ENCODE measurements at regions not wholly inside any gene's neighbourhood (a gene's known extent, or its start where the extent isn't known, plus 50 kb on each side); places are given as distances from the start of the nearest gene placed in this dataset.

- no peak for DNase-seq
Measured at GRCh38 chr6:168227840-168228239, 91.7 kb downstream of the DACT2 start.

DNA sequence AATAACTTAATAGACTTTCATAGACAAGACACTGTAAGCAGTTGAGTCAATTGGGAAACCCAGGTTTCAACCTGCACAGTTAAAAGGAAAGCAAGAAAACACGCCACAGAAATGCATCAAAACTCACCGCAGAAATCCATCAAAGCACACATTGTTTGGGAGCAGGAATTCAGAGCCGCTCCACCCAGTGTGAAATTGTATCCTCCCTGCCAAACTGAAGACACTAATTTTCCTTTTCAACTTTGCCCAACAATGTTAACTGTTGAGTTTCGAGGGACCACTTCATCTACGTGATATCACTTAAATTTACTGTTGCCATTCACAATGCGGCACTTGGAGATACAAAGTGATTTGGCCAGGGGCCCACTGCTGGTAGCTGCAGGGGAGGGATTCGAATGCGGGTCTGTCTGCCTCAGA lies 92.7 kb downstream of the DACT2 start:
- DNase-seq: no peak

- no peak for DNase-seq
Measured at GRCh38 chr6:168226061-168226752, 93.4 kb downstream of the DACT2 start.

DNA sequence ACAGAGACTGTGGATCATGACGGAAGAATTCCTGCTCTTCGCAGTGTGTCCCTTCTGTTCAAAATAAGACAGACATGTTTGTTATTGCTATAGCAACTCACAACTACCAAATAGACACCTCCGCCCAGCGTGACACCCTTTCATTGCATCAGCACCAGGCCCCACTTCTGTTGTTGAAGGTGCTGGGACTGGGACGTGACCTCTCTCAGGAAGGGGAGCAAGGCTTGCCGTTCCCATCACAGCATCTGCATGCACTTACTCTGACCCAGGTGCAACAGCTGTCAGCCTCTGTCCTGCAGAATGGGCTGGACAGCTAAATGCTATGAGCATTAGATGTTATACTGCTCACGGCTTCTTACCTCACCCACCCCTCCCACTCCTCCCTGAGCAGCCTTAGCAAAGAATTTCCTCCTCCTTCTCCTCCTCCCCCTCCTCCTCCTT lies 94.1 kb downstream of the DACT2 start:
- no peak for DNase-seq

DNA sequence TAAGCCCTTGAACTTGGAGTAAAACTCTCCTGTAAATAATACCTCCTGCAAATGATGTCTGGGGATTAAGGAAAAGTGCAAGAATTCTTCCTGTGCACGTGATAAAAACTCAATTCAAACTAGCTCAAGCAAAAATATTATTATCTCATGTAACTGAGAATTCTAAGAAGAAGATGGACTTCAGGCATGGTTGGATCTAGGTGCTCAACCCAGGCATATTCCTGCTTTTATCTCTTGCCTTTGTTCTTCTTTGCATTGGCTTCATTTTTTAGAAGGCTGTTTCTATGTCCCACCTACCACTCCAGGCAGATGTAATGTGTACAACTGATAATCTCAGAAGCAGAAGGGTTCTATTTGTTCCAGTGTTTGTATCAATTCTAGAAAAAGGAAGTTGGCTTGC lies 95.8 kb downstream of the DACT2 start:
- DNase-seq: no peak

- DNase-seq: no peak
Measured at GRCh38 chr6:168223150-168223549, 96.4 kb downstream of the DACT2 start.

DNA sequence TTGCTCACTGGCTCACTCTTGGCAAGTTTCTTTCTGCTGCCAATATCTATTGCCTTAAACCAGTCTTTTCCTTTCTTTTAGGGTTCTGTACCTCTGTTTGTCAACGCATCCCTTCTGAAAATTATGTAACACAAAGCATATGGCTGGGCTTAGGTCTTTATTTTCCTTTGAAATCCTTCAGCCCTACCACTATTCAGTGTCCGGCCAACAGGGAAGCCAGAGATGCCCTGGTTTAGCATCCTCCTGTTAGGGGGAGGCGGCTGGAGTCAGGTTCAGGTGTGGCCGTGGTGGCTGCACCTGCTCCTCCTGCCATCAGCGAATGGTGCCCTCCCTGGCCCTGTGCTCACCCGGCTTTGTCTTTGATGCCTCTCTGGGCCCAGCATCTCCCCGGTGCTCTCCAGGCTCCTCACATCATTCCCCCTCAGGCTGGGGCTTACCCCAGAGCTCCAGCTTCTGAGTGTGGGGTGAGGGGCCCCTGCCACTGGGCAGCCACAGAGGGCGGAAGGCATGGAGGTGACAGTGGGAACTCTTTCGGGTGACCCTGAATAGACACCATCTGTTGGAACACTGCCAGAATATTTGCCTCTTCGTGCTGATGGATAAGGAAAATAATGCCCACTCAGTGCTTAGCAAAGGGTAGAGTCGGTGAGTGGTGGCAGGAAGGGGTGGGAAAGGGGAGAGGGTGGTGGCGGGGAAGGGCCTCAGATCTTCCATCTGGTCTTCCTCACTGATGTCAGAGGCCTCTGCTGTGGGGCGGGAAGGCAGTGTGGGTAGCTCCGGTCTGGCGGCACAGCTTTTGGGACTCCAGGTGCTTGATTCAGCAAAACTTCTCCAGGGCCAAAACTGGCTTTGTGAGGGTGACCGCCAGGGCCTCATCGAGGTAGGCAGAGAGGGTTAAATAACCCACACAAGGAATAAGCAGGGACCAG lies 97.2 kb downstream of the DACT2 start:
- DNase-seq: no peak

DNA sequence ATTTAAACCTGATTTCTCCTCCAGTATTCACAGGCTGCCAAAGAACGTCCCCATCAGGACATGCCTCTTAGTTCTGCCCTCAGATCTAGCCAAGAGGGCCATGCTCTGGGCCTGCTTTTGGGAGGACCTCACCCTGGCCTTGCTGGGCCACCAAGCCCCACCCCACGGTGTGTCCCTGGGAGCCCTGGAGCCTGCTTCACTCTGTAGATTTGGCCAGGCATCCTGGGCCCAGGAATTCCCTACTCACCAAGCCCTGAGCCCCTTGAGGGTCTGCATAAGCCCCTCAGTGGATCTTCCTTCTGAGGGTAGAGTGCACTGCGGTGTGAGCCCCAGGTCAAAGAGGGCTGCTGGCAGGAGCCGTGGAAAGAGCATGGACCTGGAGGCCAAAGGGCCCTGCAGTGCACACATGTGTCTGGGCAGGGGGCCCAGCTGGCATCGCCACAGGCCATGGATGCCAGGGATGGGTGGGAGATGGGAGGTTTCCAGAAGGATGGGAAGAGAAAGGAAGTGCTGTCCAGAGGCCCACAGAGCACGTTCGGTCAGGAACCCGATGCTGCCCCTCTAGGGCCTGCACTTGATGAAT lies 98.0 kb downstream of the DACT2 start:
- DNase-seq: no peak

GRCh38 chr6:168221000-168221399 lies 98.6 kb downstream of the DACT2 start:
- DNase-seq: no peak

DNA sequence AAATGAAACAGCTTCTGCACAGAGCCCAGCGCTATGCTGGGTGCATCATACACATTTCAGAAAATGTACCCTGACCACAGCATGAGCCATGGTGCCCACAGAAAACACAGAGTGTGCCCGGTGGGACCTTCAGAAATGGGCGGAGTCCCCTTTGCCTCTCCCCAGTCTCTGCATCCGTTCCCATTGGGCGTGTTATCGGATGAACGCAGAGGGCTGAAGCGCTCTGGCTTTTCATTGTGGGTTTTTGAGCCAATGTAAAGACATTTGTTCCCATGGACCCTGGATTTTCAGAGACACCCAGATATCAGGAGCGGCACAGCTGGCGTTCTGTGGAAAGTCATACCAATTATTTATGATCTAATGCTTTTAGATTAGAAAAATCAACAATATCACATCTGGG lies 99.8 kb downstream of the DACT2 start:
- DNase-seq: no peak

DNA sequence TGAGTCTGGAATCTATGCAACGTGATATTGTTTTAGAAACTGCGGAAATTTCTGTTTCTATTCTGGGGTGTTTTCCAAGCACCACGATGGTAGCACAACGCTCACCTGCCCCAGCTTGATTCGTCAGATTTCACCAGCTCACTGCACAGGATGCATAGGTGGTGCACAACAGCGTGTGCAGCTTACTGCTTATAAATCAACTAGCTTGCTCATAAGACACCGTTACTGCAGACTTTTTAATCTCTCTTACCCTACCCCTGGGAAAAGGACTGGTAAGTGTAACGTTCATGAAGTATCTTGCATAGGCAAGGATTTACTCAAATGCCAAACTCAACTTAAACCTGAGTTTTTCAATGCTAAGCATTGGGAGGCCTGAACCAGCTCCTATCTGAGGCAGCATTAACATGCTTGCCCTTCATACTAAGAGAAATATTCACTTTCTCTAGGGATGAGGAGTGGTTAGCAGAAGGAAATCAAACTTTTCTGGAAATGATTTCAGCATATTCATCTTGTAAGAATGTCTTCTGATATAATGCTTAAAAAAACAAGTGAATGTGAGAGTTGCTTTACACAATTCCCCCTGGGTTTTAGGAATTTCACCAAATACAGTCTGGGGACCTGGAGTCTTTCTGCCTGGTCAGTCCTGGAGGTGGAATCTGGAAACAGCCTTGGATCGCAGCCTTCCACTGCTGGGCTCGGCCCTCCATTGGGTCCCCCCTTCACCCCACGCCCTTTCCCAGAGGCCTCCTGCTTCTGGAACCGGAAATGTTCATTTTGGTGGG lies 100.6 kb downstream of the DACT2 start:
- DNase-seq: no peak

- DNase-seq: no peak
Measured at GRCh38 chr6:168217880-168218537, 101.6 kb downstream of the DACT2 start.

GRCh38 chr6:168217216-168217879 lies 102.2 kb downstream of the DACT2 start:
- no peak for DNase-seq

- no peak for DNase-seq
Measured at GRCh38 chr6:168216751-168217191, 102.8 kb downstream of the DACT2 start.

GRCh38 chr6:168216117-168216516 lies 103.5 kb downstream of the DACT2 start:
- no peak for DNase-seq

DNA sequence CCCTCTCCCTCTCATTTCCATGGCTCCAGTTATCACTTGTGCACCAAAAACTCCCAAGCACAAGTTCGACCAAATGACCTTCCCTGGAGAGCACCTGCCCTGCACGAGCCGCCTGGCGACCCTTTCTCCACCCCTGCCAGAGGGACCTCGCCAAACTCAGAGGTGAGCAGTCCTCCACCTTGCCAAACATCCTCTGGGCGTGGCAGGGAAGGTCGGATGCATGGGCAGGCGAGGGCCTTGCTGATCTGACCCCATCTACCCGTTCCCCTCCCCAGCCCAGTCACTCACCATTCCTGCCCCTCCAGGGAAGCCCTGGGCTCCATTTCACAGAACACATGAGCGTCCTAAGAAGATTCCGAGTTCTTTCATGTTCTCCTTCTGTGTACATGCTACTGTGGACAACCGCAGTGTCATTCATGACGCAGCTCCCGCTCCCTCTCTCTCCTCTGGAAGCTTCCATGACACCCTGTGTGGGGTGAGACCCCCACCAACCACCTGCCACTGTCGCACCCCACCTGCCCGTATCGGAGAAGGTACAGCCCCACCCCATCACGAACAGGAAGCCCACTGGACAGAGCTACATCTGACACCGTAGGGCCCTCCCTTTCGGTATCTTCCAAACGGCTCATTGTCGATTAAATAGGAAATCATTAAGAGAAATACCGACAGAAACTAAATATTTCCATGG lies 104.3 kb downstream of the DACT2 start:
- no peak for DNase-seq

- DNase-seq: no peak
Measured at GRCh38 chr6:168214586-168215104, 104.9 kb downstream of the DACT2 start.

DNA sequence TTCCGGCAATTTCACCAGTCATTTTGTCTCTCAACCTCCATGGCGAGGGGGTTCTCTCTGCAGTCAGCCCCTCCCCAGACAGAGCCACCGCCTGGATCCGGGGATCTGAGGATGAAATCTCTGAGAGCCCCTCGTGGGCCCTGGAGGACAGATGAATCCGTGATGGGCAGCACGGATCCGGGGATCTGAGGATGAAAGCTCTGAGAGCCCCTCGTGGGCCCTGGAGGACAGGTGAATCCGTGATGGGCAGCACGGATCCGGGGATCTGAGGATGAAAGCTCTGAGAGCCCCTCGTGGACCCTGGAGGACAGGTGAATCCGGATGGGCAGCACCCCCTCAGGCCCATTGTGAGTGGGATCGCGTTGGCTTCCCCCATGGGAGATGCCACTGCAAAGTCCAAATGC lies 106.5 kb downstream of the DACT2 start:
- no peak for DNase-seq

- DNase-seq: no peak
Measured at GRCh38 chr6:168212362-168212761, 107.2 kb downstream of the DACT2 start.

DNA sequence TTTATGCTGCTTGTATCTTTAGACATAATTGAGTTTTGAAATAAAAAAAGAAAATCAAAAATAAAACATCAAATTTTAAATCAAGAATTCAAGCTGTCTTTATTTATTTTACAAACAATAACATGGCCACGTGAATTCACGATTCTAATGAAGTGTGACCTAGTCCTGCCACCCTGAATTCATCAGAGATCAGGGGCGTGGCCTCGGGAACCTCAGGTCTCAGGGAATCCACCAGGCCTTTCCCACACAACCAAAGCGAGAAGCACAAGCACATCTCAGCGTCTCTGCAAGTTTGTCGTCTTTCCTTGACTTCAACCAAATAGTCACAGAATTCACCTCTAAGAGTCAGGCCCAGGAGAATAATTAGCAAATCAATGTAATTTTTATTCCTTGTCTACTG lies 107.9 kb downstream of the DACT2 start:
- DNase-seq: no peak
